GM12872 (cell line): ENCODE measurements at regions not wholly inside any gene's neighbourhood (a gene's known extent, or its start where the extent isn't known, plus 50 kb on each side); places are given as distances from the start of the nearest gene placed in this dataset.

Experiments used
- CTCF ChIP-seq: IDR thresholded peaks from 3 replicates; pipeline ENCODE4 v1.5.1; 2011; ENCODE audit warnings: low read depth, mild to moderate bottlenecking, low read length, moderate library complexity; ENCODE audit not compliant: insufficient read depth

- no peak for TF ChIP-seq CTCF
Observed at GRCh38 chrX:137483554-137483953, 82.4 kb upstream of the ZIC3 start.

GRCh38 chrX:137482136-137482535, 83.8 kb upstream of the ZIC3 start:
- no peak for TF ChIP-seq CTCF

GRCh38 chrX:137479386-137479785, 86.5 kb upstream of the ZIC3 start:
- no peak for TF ChIP-seq CTCF

GRCh38 chrX:137441711-137442110, 124.2 kb upstream of the ZIC3 start:
- no peak for TF ChIP-seq CTCF

- peak; percentile 51; the same call in 2 of the 3 replicates for TF ChIP-seq CTCF
Observed at GRCh38 chrX:137432609-137433008, 133.3 kb upstream of the ZIC3 start.

- TF ChIP-seq CTCF = no peak
Observed at GRCh38 chrX:137431693-137432488, 134.0 kb upstream of the ZIC3 start.

GRCh38 chrX:137430984-137431475, 134.9 kb upstream of the ZIC3 start:
- TF ChIP-seq CTCF = no peak
